Activated naive CD4-positive, alpha-beta T cell treated with anti-CD3 and anti-CD28 coated beads, Interleukin-2, amount 50 U/mL, for 24 hours (primary cell): ENCODE measurements at regions not wholly inside any gene's neighbourhood (a gene's known extent, or its start where the extent isn't known, plus 50 kb on each side); places are given as distances from the start of the nearest gene placed in this dataset.
"Not testable (repeated sequence)": the region's sequence is repeated elsewhere in the genome, so short reads cannot be mapped to it uniquely, and the experiment has no call there.

Source experiments
- H3K27ac Mint-ChIP-seq: one replicate; pipeline ENCODE4 v1.8.0; 2021; ENCODE audit warnings: mild to moderate bottlenecking, mixed read lengths
- H3K27me3 Mint-ChIP-seq: one replicate; pipeline ENCODE4 v1.8.0; 2021; ENCODE audit warnings: mixed read lengths
- H3K36me3 Mint-ChIP-seq: one replicate; pipeline ENCODE4 v1.8.0; 2021; ENCODE audit warnings: mixed read lengths
- H3K4me1 Mint-ChIP-seq: one replicate; pipeline ENCODE4 v1.8.0; 2021; ENCODE audit warnings: mixed read lengths
- H3K4me3 Mint-ChIP-seq: one replicate; pipeline ENCODE4 v1.8.0; 2021; ENCODE audit warnings: mild to moderate bottlenecking, mixed read lengths
- H3K9me3 Mint-ChIP-seq: one replicate; pipeline ENCODE4 v1.8.0; 2021; ENCODE audit warnings: mixed read lengths

DNA sequence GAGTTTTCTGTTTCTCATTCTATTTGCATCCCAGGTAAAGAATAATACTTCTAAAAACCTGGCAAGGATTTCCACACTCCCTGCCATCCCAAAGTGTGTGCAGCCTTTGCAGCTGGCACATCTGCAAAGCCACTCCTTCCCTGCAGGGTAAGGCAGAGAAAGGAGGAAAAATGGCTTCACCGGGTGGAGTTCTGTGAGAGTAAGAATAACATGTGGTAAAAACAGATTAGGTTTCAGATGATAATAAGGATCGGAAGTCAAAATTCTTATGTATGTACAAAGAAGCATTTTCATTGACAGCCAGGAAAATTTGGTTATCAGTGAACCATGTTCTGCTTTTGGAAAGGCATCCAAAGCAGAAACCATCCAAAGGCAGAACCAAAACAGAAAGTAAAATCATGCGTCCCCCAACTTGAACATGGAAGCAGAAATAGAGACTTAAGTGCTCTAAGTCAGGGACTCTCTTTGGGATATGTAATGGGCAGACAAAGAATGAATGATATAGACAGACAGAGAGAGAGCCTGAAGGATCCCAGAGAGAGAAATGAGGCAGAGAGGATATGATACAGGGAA lies 192.6 kb upstream of the CCDC196 start:
- Mint-ChIP-seq H3K4me1 (peaks cover 7% of the 10 kb centered on the region), H3K4me3 (no peak overlapping the region), H3K27me3 (no peaks in the 10 kb centered on the region), H3K27ac (no peak overlapping the region), H3K36me3 (no peaks in the 10 kb centered on the region), H3K9me3 (peaks cover 7% of the 10 kb centered on the region)

DNA sequence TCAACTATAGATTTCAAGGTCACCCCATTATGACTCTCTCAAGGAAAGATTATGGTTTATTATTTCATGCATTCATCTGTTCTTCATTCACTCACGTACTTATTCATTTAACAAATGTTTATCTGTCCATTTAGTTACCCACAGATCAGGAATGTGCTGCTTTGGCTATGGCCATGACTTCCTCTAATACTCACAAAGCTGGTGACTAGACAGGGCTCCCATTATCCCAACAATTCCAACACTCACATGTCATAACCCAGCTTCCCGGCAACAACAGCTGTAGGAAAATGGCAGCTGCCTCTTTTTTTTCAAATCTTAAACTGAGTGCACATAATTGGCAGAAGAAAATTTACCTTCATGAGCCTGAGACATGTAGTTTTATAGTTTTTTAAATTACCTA lies 190.8 kb upstream of the CCDC196 start:
- no peak overlapping the region for H3K27ac Mint-ChIP-seq
- no peak overlapping the region for H3K4me3 Mint-ChIP-seq
- no peaks in the 10 kb centered on the region for H3K36me3 Mint-ChIP-seq
- peaks cover 11% of the 10 kb centered on the region for H3K9me3 Mint-ChIP-seq
- H3K4me1 Mint-ChIP-seq, result peaks cover 7% of the 10 kb centered on the region
- H3K27me3 Mint-ChIP-seq, result no peaks in the 10 kb centered on the region

DNA sequence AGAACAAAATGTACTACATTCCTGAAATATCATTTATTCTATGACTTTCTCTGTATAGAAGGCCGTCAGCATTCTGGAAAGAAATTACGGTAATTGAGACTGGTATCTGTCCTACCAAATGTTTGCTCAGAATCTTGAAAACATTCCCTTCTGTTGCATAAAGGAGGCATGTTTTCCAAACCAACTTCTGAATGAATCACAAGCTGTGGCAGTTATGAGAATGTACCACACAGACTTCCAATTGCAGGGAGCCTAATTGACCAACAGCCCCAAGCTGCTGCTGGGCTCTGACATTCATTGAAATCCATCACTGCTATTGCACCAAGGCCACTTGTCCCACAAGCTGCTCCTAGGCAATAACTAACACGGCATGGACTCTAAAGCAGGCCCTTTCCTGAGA lies 185.3 kb upstream of the CCDC196 start:
- H3K4me1 Mint-ChIP-seq, result no peaks in the 10 kb centered on the region
- H3K9me3 Mint-ChIP-seq, result peaks cover 15% of the 10 kb centered on the region
- no peaks in the 10 kb centered on the region for H3K27me3 Mint-ChIP-seq
- H3K36me3 Mint-ChIP-seq, result peaks cover 4% of the 10 kb centered on the region
- H3K27ac Mint-ChIP-seq, result no peak overlapping the region
- H3K4me3 Mint-ChIP-seq, result no peak overlapping the region

DNA sequence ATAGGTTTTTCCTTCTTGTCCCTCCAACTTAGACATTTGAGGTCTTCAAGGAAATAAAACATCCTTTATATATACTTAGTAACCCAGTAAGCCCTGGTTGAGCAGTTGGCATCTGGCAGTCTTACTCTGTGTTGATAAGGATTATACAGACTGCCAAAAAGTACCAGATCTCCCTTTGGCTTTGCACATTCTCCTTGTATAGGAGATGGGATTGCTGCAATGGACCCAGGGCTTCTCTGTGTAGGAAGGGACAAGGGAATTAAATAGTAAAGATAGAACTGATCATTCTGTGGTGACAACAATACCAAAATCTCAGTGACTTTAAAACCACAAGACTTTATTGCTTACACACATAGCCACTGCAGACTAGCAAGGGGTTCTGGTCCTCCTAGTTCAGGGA lies 180.1 kb upstream of the CCDC196 start:
- H3K4me1 Mint-ChIP-seq, result no peaks in the 10 kb centered on the region
- no peak overlapping the region for H3K4me3 Mint-ChIP-seq
- H3K27ac Mint-ChIP-seq, result no peak overlapping the region
- no peaks in the 10 kb centered on the region for H3K27me3 Mint-ChIP-seq
- H3K9me3 Mint-ChIP-seq, result peaks cover 4% of the 10 kb centered on the region
- peaks cover 10% of the 10 kb centered on the region for H3K36me3 Mint-ChIP-seq

DNA sequence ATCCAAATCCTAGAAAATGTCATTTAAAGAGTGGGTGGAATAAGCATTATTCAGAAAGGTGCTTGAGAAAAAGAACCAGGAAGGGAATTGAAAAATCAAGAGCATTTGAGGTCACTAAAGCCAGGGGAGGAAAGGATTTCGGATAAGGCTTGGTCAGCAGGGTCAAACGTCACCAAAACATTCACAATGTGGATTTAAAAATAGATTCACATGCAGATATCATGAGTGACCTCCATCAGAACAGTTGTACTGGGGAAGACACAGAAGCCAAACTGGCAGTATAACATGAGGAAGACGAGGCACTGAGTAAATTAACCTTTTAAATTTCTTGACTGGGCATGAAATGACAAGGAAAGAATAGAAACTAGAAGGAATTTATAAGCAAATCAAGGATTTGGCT lies 175.1 kb upstream of the CCDC196 start:
- H3K36me3 Mint-ChIP-seq, result peaks cover 5% of the 10 kb centered on the region
- no peaks in the 10 kb centered on the region for H3K9me3 Mint-ChIP-seq
- H3K4me3 Mint-ChIP-seq, result no peak overlapping the region
- H3K27me3 Mint-ChIP-seq, result peaks cover 1% of the 10 kb centered on the region
- no peak overlapping the region for H3K27ac Mint-ChIP-seq
- H3K4me1 Mint-ChIP-seq, result no peaks in the 10 kb centered on the region

DNA sequence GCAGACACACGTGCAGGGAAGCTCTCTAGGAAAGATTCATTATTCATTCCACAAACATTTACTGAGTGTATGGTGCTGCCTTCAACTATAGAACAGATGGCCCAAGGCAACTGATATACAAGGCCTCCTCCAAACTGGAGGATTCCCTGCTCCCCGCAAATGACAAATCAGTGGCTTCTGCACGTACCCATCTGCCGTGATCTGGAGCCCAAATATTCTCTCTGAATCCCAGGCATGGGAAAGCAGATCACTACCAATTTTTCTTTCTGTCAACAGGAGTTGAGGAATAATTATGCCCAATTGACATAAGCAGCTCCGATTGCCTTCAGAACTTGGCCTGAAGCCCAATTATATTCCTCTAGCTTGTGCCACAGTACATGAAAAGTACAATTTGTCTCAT lies 174.2 kb upstream of the CCDC196 start:
- Mint-ChIP-seq H3K27ac (no peak overlapping the region), H3K36me3 (peaks cover 4% of the 10 kb centered on the region), H3K9me3 (no peaks in the 10 kb centered on the region), H3K27me3 (peaks cover 1% of the 10 kb centered on the region), H3K4me3 (no peak overlapping the region), H3K4me1 (no peaks in the 10 kb centered on the region)

DNA sequence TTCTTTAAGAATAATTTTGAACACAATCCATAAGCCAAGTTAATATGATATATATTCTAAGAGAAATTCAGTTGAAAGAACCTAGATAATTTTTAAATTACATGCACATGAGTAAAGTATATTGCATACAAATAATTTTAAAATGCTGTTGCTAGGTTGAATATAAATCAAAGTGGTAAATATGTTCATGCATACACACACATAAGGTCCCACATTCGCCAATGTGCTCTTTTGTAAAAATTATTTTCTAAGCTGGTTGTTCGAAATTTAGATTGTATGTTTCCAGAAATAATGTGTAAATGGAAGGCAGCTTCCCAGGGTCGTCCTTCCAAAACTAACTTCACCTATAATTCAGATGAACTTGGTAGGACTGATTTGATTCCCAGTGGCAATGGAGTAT lies 173.7 kb upstream of the CCDC196 start:
- Mint-ChIP-seq H3K4me1 (no peaks in the 10 kb centered on the region), H3K36me3 (peaks cover 6% of the 10 kb centered on the region), H3K4me3 (no peak overlapping the region), H3K27ac (no peak overlapping the region), H3K9me3 (no peaks in the 10 kb centered on the region), H3K27me3 (peaks cover 1% of the 10 kb centered on the region)

DNA sequence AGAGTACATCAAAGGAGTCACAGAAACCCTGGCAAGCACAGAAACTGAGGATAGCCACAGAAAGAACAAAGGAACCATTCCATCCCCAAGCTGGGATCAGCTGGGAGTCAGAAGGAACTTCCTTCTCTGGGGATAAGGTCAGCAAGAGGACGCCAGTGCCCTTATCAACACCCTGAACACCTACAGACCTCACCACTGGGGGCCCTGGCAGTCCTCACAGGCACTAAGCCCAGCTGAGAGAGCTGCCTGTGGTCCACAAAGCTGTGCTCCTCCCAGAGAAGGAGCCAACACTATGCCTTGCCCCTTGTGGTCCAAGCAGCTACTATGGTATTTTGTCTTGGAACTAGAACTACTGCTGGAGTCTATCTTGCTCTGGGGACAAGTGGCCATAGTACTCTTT lies 171.1 kb upstream of the CCDC196 start:
- Mint-ChIP-seq H3K27ac (no peak overlapping the region), H3K9me3 (peaks cover 18% of the 10 kb centered on the region), H3K36me3 (peaks cover 12% of the 10 kb centered on the region)

DNA sequence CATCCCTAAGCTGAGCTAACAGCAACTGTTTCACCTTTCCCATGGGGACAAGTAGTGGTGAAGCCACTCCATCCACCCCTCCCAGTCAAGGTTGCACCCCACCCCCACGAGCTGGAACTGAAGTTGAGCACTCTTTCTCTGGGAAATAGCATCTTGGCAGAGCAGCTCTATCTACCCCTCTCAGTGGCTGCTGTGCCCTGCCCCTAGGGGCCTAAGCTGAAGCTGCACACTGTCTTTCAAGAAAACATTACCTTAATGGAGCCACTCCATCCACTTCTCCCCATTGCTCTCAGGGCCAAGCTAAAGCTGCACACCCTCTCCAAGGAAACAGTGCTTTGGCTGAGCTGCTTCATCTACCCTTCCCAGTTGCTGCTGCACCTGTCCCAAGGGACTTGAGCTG lies 170.6 kb upstream of the CCDC196 start:
- H3K4me3 Mint-ChIP-seq, result no peak overlapping the region
- peaks cover 18% of the 10 kb centered on the region for H3K9me3 Mint-ChIP-seq
- no peaks in the 10 kb centered on the region for H3K4me1 Mint-ChIP-seq
- H3K27ac Mint-ChIP-seq, result no peak overlapping the region
- H3K27me3 Mint-ChIP-seq, result peaks cover 1% of the 10 kb centered on the region
- peaks cover 12% of the 10 kb centered on the region for H3K36me3 Mint-ChIP-seq

More for the DNA sequence above, 171.1 kb upstream of the CCDC196 start:
- H3K4me1 Mint-ChIP-seq, result no peaks in the 10 kb centered on the region
- H3K27me3 Mint-ChIP-seq, result peaks cover 1% of the 10 kb centered on the region
- H3K4me3 Mint-ChIP-seq, result no peak overlapping the region

DNA sequence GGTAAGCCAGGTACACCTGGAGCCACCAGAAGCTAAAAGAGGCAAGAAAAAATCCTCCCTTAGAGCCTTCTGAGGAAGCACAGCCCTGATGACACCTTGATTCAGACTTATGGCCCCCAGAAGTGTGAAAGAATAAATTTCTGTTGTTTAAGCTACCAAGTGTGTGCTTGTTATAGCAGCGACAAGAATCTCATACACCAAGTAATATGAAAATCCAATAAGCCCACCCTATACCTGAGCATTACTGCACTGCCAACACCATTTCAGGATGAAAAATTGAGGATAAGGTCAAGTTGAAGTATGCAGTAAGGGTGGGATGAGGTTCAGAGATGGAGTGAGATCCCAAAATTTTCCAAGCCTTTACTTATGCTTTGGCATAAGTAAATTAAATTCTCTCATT lies 163.6 kb upstream of the CCDC196 start:
- peaks cover 12% of the 10 kb centered on the region for H3K36me3 Mint-ChIP-seq
- no peaks in the 10 kb centered on the region for H3K27me3 Mint-ChIP-seq
- no peak overlapping the region for H3K27ac Mint-ChIP-seq
- H3K9me3 Mint-ChIP-seq, result peaks cover 18% of the 10 kb centered on the region
- no peaks in the 10 kb centered on the region for H3K4me1 Mint-ChIP-seq
- no peak overlapping the region for H3K4me3 Mint-ChIP-seq

DNA sequence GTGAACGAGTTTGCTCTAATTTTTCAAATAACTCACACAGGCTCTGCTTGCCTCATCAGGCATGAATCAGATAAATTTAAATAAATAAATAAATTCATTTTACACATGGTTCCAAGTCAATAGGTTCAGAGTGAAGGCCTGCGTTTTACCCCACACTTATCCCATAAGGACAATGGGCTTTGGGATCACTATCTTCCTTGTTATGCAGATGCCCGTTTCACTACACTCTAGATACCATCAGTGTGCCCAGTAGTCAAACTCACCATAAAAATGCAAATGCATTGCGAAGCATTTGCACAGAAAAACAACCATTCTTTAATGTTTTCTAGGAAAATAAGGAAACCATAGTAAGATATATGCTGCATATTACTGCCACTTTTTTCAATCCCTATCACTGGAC lies 155.9 kb upstream of the CCDC196 start:
- Mint-ChIP-seq H3K4me1 (no peaks in the 10 kb centered on the region), H3K27me3 (no peaks in the 10 kb centered on the region), H3K9me3 (no peaks in the 10 kb centered on the region), H3K4me3 (no peak overlapping the region), H3K27ac (no peak overlapping the region), H3K36me3 (peaks cover 2% of the 10 kb centered on the region)

DNA sequence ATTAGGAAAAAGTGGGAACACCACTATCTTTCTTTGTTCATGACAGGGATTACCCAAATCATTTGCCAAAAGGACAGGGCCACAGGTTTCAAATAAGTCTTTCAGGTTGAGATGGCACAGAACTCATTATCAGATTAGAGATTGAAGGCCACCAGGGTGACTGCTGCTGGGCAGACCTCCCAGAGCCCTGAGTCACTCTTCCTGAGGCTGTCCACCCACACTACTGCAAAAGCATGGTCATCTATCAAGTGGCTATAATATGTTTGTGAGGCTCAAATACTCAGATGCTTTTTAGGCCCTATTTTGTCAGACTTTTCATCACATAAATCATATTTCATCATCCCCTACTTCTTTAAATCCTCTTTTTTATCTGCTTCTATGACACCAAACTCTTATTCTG lies 155.3 kb upstream of the CCDC196 start:
- Mint-ChIP-seq H3K4me1 (no peaks in the 10 kb centered on the region), H3K36me3 (peaks cover 7% of the 10 kb centered on the region), H3K27ac (no peak overlapping the region), H3K4me3 (no peak overlapping the region), H3K9me3 (no peaks in the 10 kb centered on the region), H3K27me3 (no peaks in the 10 kb centered on the region)

DNA sequence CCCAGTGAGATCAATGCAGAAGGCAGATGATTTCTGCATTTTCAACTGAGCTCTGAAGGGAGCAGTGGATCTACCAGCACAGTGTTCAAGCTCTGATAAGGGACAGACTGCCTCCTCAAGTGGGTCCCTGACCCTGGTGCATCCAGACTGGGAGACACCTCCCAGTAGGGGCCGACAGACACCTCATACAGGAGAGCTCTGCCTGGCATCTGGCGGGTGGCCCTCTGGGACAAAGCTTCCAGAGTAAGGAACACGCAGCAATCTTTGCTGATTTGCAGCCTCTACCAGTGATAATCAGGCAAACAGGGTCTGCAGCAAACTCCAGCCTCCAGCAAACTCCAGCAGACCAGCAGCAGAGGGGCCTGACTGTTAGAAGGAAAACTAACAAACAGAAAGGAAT lies 152.9 kb upstream of the CCDC196 start:
- H3K9me3 Mint-ChIP-seq, H3K36me3 Mint-ChIP-seq, H3K4me3 Mint-ChIP-seq, H3K27ac Mint-ChIP-seq, H3K4me1 Mint-ChIP-seq, H3K27me3 Mint-ChIP-seq: not testable (repeated sequence)

DNA sequence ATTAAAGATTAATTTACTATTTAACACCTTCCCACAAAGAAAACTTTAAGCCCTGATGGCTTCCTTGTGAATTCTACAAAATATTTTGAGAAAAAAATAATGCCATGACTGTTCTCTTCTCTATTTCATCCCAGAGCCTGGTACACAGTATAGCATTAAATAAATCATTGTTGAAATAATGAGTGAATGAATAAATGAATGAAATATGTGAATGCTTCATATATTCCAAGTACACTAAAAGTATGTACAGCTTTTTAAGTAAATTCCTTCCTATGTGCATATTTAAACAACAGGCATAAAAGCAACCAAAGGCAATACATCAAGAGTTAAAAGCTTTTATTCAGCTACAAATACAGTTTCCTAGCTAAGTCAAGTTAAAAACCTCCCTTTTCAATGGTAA lies 144.9 kb upstream of the CCDC196 start:
- no peak overlapping the region for H3K4me3 Mint-ChIP-seq
- H3K27me3 Mint-ChIP-seq, result no peaks in the 10 kb centered on the region
- H3K4me1 Mint-ChIP-seq, result no peaks in the 10 kb centered on the region
- no peaks in the 10 kb centered on the region for H3K36me3 Mint-ChIP-seq
- H3K9me3 Mint-ChIP-seq, result no peaks in the 10 kb centered on the region
- H3K27ac Mint-ChIP-seq, result no peak overlapping the region

DNA sequence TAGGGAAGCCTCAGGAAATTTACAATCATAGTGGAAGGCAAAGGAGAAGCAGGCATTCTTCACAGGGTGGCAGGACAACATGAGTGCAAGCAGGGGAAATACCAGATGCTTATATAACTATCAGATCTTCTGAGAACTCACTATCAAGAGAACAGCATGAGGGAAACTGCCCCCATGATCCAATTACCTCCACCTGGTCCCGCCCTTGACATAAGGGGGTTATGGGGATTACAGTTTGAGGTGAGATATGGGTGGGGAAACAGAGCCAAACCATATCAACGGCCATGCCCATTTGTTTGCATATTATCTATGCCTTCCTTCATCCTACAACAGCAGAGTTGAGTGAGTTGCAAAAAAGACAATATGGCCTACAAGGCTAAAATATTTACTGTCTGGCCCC lies 140.2 kb upstream of the CCDC196 start:
- Mint-ChIP-seq H3K27ac (no peak overlapping the region), H3K4me1 (no peaks in the 10 kb centered on the region), H3K36me3 (peaks cover 13% of the 10 kb centered on the region), H3K9me3 (peaks cover 22% of the 10 kb centered on the region), H3K27me3 (no peaks in the 10 kb centered on the region), H3K4me3 (no peak overlapping the region)

DNA sequence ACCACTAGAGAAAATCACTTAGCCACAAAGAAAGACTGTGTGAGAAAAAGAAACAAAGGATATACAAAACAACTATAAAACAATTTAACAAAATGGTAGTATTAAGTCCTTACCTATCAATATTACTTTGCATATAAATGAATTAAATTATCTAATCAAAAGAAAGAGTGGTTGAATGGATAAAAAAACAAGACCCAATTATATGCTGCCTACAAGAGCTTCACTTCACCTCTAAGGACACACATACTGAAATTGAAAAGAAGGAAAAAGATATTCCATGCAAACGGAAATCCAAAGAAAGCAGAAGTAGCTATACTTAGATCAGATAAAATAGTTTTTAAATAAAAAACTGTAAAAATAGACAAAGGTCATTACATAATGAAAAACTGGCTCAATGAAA lies 134.9 kb upstream of the CCDC196 start:
- no peak overlapping the region for H3K27ac Mint-ChIP-seq
- H3K9me3 Mint-ChIP-seq, result peaks cover 22% of the 10 kb centered on the region
- H3K4me1 Mint-ChIP-seq, result no peaks in the 10 kb centered on the region
- peaks cover 18% of the 10 kb centered on the region for H3K36me3 Mint-ChIP-seq
- H3K4me3 Mint-ChIP-seq, result no peak overlapping the region
- no peaks in the 10 kb centered on the region for H3K27me3 Mint-ChIP-seq

DNA sequence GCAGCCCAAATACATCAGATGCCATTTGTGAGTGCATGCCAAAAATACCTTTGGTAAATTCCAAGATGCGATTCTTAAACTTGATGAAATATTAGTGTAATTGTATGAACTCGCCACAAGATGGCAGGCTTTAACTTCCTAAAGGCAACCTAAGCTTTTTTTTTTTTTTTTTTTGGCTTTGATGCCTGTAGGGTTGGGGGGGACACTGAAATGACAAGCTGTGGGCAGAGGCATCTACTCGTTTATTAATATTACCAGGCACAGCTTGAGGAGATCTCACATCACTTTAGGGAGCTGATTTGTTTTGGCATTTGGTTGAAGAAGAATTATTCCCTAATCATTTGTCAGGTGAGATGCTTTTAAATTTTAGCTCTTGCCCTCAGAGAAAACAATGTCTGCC lies 126.7 kb upstream of the CCDC196 start:
- no peak overlapping the region for H3K27ac Mint-ChIP-seq
- no peaks in the 10 kb centered on the region for H3K4me1 Mint-ChIP-seq
- H3K4me3 Mint-ChIP-seq, result no peak overlapping the region
- no peaks in the 10 kb centered on the region for H3K27me3 Mint-ChIP-seq
- no peaks in the 10 kb centered on the region for H3K9me3 Mint-ChIP-seq
- no peaks in the 10 kb centered on the region for H3K36me3 Mint-ChIP-seq
